Renal cortex interstitium (tissue), 11 donors: ENCODE measurements at regions not wholly inside any gene's neighbourhood (a gene's known extent, or its start where the extent isn't known, plus 50 kb on each side); places are given as distances from the start of the nearest gene placed in this dataset.
A peak's percentile ranks its signal among the peaks of the same experiment; 100 is the strongest.
"Not testable (repeated sequence)": the region's sequence is repeated elsewhere in the genome, so short reads cannot be mapped to it uniquely, and the experiment has no call there.

Experiments
- DNase-seq, 11 donors: peaks; one replicate each; pipeline ENCODE4 v3.0.0-alpha.2; 2013; ENCODE audit warnings: low read depth in 9 of 11, low spot score in 4 of 11; ENCODE audit errors: extremely low read depth in 1 of 11

- DNase-seq: no peak
Observed at GRCh38 chr2:173680574-173680973, 284.6 kb downstream of the SP3 start.

GRCh38 chr2:173681881-173682650 lies 283.1 kb downstream of the SP3 start:
- DNase-seq: no peak

DNA sequence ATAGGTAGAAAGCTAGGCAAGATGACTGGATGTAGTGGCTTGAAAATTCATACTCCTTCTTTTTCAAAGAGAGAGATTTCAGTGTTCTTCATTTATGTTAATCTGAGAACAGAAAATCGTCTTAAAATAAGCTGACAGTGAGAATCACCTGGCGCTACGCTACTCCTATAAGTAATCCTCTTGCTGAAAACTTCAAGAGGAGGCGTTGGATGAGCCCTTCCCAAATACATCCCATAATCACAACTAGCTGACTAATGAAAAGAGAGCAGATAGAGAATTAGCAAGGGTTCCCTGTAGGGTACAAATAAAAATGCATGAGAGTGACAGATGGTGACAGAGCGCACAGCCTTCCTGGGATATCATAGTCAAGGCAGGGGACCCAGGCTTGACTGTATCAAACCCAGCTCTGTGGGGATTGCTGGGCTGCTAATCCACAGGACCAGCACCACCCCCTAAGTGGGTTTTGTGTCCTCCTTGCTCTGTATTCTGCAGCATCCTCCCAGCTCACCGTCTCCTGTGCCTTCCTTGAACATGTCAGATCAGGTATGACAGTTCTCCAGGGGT lies 280.2 kb downstream of the SP3 start:
- DNase-seq: no peak

- DNase-seq: no peak
Observed at GRCh38 chr2:173690349-173690748, 274.8 kb downstream of the SP3 start.

DNA sequence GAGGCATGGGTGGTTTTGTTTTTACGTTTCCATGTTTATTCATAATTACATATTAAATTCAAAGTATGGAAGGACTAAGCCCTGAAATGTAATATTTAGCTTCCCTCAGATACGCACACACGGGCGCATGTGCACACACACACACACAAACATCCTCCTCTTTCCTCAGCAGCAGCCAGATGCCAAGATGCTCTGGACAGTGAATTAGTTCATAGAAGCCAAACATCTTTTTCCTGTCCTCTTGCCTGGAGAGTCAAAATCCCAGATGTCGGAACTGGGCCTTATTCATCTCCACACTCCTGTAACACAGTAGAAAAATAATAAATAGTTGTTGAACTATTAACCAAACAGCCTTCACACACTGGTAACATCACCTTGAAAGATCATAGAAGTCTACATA lies 273.1 kb downstream of the SP3 start:
- no peak for DNase-seq

DNA sequence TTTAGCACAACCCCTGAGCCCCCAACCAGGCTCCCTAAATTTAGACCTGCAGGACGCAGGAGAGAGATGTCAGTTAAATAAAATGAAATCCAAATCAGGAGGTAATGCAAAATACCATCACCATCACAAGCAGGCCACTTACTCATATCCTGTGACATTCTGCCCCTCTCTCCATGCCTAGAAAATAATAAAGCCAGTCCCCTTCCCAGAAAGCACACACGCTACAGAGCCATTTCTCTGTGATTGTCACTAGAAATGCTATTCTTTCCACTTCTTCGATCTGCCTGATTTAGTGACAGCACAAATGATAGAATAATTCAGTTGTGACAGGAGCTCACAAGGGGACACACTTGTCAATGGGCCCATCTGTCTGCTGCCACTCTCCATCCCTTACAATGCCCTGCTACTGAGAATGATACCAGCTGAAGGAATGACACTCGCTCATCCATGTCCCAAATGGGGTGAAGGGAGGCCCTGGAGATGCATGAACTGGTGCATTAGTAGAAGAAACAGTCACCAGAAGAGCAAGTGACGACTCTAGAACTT lies 272.1 kb downstream of the SP3 start:
- no peak for DNase-seq

DNA sequence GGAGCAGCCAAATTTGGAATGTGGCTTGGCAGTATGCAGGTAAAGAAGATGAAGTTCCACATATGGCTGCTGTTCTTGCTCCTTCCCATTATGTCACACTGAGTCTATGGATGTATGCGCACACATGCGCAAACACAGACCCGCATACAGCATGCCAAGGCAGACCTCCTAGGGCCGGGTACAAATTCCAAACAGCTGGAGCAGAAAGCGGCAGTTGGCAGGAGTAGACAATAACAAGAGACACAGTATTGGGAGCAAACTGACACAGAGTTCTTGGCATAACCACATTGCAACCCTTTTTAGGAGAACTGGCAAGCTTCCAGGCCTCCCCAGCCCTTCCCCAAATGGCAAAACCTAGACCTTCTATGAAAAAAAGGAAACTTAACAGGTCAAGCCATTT lies 268.9 kb downstream of the SP3 start:
- no peak for DNase-seq

GRCh38 chr2:173697929-173698328 lies 267.2 kb downstream of the SP3 start:
- no peak for DNase-seq

DNA sequence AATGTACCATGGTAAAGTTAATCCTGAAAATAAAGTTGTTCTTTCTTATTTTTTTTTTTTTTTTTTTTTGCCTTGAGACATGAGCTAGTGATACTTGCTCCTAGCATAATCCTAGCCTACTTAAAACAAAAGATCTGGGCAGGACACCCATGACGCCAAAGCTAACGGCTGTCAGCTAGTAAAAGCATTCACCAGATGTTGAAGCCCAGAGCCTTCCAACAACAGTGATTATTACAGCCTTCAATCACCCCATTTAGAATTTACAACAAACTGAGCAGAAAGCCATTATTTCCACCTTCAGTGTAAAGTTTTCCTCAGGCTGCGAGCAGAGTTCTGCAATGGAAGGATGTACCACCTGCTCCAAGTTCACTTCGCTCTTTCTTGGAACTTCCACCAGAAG lies 259.5 kb downstream of the SP3 start:
- DNase-seq: no peak

- DNase-seq: no peak
Observed at GRCh38 chr2:173706936-173707335, 258.2 kb downstream of the SP3 start.

DNA sequence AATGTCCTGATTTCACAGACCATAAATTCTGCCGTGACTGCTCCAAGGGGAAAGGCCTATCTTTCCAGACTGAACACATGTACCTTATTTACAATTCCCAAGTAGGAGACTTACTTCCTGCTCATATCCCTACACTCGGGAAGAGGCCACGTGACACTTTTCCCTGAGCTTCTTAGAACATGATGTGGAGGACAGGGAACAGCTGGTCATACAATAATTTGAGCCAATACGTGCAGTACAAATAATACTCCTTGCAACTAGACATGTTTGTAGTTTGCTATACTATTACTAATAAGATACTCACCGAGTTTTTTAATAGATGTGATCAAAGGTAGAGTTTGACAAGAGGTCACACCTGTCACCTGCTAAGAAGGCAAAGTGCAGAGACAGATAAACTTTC lies 256.4 kb downstream of the SP3 start:
- peak; percentile 3 to 55 (median 25) for DNase-seq

- no peak for DNase-seq
Observed at GRCh38 chr2:173711816-173712215, 253.4 kb downstream of the SP3 start.

- DNase-seq: no peak
Observed at GRCh38 chr2:173713904-173714555, 251.1 kb downstream of the SP3 start.

GRCh38 chr2:173715441-173715840 lies 249.7 kb downstream of the SP3 start:
- DNase-seq: no peak

GRCh38 chr2:173716458-173717052 lies 248.6 kb downstream of the SP3 start:
- no peak for DNase-seq

- DNase-seq: no peak
Observed at GRCh38 chr2:173719471-173719870, 245.7 kb downstream of the SP3 start.

DNA sequence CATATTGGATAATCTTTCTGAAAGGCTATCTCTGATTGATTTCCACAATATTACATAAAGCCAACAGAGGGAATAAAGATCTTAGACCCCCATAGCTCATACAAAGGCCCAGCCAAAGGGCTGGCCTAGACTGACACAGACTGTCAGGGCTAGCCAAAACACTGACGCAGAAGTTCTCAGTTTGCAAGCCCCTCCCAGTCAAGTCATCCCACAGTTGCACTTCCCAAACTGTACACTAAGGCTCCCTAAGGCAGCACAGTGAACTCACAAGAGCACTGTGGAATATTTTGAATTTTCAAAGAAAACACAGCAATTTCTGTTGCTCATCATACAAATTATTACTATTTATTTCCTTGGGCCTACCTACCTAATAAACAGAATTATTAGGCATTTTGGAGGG lies 244.9 kb downstream of the SP3 start:
- DNase-seq: no peak

- no peak for DNase-seq
Observed at GRCh38 chr2:173734797-173735196, 230.4 kb downstream of the SP3 start.

DNA sequence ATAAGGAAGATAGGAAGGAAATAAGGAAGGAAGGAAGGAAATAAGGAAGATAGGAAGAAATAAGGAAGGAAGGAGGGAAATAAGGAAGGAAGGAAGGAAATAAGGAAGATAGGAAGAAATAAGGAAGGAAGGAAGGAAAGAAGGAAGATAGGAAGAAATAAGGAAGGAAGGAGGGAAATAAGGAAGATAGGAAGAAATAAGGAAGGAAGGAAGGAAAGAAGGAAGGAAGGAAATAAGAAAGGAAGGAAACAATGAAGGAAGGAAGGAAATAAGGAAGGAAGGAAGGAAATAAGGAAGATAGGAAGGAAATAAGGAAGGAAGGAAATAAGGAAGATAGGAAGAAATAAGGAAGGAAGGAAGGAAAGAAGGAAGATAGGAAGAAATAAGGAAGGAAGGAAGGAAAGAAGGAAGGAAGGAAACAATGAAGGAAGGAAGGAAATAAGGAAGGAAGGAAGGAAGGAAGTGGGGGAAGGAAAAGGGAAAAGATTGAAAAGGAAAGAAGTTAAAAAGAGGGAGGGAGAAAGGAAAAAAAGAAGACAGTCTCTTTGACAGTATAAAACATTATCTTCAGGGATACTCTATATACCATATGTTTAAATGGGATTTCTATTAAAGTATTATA lies 227.1 kb downstream of the SP3 start:
- not testable (repeated sequence) for DNase-seq

GRCh38 chr2:173739006-173739405 lies 226.2 kb downstream of the SP3 start:
- no peak for DNase-seq
